ENCODE measurements at regions not wholly inside any gene's neighbourhood (a gene's known extent, or its start where the extent isn't known, plus 50 kb on each side); places are given as distances from the start of the nearest gene placed in this dataset.
"Not testable (repeated sequence)": the region's sequence is repeated elsewhere in the genome, so short reads cannot be mapped to it uniquely, and the experiment has no call there.

DNA sequence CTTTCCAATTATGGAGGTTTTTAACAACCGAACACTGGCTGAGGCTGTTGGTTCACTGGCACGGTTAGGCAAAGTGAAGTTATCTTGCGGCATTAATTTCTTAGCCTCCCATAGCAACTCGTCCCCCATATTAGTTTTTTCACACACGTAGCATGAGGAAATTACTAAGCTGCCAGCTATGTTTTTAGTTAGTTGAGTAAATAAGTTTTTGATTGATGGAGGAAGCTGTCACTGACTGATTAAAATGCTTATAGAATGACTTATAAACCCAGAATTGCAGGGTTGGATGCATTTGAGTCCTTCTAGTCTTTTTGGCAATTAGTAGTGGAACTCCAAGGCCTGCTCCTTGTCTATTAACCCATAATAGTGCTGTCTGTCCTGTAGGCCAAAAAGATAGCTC, 97.1 kb downstream of the ALG10 start:
- intact Hi-C loops (cut with micrococcal nuclease) = no loop called here
- no peak for DNase-seq (ENCODE audit: unreplicated experiment)
- Mint-ChIP-seq H3K4me1 (ENCODE audit: insufficient read depth, unreplicated experiment) (no peaks in the 10 kb centered on the region), H3K27ac (ENCODE audit: low read depth, unreplicated experiment) (no peak overlapping the region), H3K9me3 (ENCODE audit: unreplicated experiment) (no peaks in the 10 kb centered on the region), H3K27me3 (ENCODE audit: insufficient read depth, unreplicated experiment) (no peaks in the 10 kb centered on the region), H3K4me3 (ENCODE audit: unreplicated experiment) (no peak overlapping the region), H3K36me3 (ENCODE audit: insufficient read depth, unreplicated experiment) (no peaks in the 10 kb centered on the region)
- BruUV-seq (replicated peaks) = no TSS peak
- TF ChIP-seq, protein P1, sequence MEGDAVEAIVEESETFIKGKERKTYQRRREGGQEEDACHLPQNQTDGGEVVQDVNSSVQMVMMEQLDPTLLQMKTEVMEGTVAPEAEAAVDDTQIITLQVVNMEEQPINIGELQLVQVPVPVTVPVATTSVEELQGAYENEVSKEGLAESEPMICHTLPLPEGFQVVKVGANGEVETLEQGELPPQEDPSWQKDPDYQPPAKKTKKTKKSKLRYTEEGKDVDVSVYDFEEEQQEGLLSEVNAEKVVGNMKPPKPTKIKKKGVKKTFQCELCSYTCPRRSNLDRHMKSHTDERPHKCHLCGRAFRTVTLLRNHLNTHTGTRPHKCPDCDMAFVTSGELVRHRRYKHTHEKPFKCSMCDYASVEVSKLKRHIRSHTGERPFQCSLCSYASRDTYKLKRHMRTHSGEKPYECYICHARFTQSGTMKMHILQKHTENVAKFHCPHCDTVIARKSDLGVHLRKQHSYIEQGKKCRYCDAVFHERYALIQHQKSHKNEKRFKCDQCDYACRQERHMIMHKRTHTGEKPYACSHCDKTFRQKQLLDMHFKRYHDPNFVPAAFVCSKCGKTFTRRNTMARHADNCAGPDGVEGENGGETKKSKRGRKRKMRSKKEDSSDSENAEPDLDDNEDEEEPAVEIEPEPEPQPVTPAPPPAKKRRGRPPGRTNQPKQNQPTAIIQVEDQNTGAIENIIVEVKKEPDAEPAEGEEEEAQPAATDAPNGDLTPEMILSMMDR (IDR thresholded peaks at IDR 0.05; ENCODE audit: unreplicated experiment) = no peak
- ChIA-PET POLR2A (no interaction called here), CTCF (interaction anchor here (0.7 to 2.3 kb wide), 4 partner anchors 9 to 96 kb away, joined by 3 to 5 read pairs (median 4); no protein-coding TSS in a partner anchor)

DNA sequence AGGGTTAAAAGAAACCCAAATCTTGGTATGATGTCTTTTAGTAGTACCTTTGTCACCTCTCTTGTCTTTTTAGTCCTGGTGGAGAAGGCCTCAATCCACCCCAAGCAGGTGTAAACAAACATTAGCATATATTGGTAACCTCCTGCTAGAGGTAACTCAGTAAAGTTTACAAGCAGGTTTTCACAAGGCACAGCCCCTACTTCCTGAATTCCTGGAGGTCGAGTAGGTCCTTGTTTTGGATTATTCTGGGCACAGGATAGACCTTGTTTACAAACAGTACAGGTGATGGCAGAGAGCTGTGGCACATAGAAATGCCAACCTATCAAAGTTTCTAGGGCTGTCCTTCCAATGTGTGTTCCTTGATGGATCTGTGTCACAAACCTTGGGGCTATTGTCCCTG, 99.1 kb downstream of the ALG10 start:
- Mint-ChIP-seq H3K4me1 (ENCODE audit: insufficient read depth, unreplicated experiment) (peaks cover 3% of the 10 kb centered on the region), H3K27ac (ENCODE audit: low read depth, unreplicated experiment) (no peak overlapping the region), H3K27me3 (ENCODE audit: insufficient read depth, unreplicated experiment) (no peaks in the 10 kb centered on the region), H3K9me3 (ENCODE audit: unreplicated experiment) (peaks cover 2% of the 10 kb centered on the region), H3K4me3 (ENCODE audit: unreplicated experiment) (no peak overlapping the region), H3K36me3 (ENCODE audit: insufficient read depth, unreplicated experiment) (no peaks in the 10 kb centered on the region)
- POLR2A ChIA-PET = no interaction called here
- CTCF ChIA-PET = interaction anchor here (0.6 to 2.3 kb wide), 6 partner anchors 47 to 456 kb away, joined by 3 to 20 read pairs (median 4); no protein-coding TSS in a partner anchor
- TF ChIP-seq, protein P1 (IDR thresholded peaks at IDR 0.05; ENCODE audit: unreplicated experiment) = no peak
- BruUV-seq (replicated peaks) = no TSS peak
- DNase-seq (ENCODE audit: unreplicated experiment) = no peak
- intact Hi-C loops (cut with micrococcal nuclease) = no loop called here

DNA sequence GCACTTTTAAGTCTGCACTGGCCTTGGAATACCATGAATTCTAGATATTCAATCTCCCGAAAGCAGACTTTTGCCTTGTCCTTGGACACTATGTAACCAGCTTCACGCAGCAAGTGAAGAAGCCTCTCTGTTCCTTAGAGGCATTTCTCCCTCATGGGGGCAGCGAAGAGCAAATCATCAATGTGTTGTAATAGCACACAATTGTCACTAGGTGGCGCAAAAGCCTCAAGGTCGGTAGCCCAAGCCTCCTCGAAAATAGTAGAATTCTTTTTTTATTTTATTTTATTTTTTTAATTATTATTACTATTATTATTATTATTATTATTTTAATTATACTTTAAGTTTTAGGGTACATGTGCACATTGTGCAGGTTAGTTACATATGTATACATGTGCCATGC, 100.8 kb downstream of the ALG10 start:
- H3K27ac Mint-ChIP-seq (ENCODE audit: low read depth, unreplicated experiment); H3K36me3 Mint-ChIP-seq (ENCODE audit: insufficient read depth, unreplicated experiment); H3K27me3 Mint-ChIP-seq (ENCODE audit: insufficient read depth, unreplicated experiment); POLR2A ChIA-PET; BruUV-seq (replicated peaks); H3K4me3 Mint-ChIP-seq (ENCODE audit: unreplicated experiment); H3K4me1 Mint-ChIP-seq (ENCODE audit: insufficient read depth, unreplicated experiment): not testable (repeated sequence)
- peak; percentile 62 for DNase-seq (ENCODE audit: unreplicated experiment)
- peaks cover 13% of the 10 kb centered on the region for H3K9me3 Mint-ChIP-seq (ENCODE audit: unreplicated experiment)
- intact Hi-C loops (cut with micrococcal nuclease) = loop anchor here (1.0 kb wide), 2 partner anchors 95 to 502 kb away; no protein-coding TSS in a partner anchor
- TF ChIP-seq, protein P1 (IDR thresholded peaks at IDR 0.05; ENCODE audit: unreplicated experiment) = peak; percentile 94
- CTCF ChIA-PET = interaction anchor here (0.6 to 2.1 kb wide), 29 partner anchors 9 to 1176 kb away, joined by 3 to 20 read pairs (median 4); no protein-coding TSS in a partner anchor

DNA sequence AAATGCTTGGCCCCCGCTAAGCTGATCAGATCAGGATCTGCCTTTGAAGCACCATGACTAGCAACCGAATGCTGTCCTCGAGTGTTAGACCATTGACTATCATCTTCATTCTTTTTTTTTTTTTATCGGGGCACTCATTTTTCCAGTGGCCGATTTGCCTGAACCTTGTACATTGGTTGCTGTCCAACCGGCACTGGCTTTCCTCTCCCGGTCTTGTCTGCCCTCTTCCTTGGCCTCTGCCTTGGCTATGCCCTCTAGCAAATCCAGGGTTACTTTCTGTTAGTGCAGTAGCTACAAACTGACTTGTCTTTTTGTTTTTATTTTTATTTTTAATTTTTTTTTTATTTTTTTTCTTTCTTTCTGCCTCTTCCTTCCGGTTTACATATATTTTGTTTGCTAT, 102.3 kb downstream of the ALG10 start:
- BruUV-seq (replicated peaks) = no TSS peak
- intact Hi-C loops (cut with micrococcal nuclease) = no loop called here

More for the DNA sequence above, 102.3 kb downstream of the ALG10 start:
- no peaks in the 10 kb centered on the region for H3K27me3 Mint-ChIP-seq (ENCODE audit: insufficient read depth, unreplicated experiment)
- H3K36me3 Mint-ChIP-seq (ENCODE audit: insufficient read depth, unreplicated experiment) = no peaks in the 10 kb centered on the region
- ChIA-PET POLR2A (no interaction called here), CTCF (interaction anchor here (0.7 to 1.2 kb wide), 2 partner anchors 92 to 106 kb away, joined by 3 to 7 read pairs; no protein-coding TSS in a partner anchor)
- H3K4me1 Mint-ChIP-seq (ENCODE audit: insufficient read depth, unreplicated experiment) = peaks cover 7% of the 10 kb centered on the region
- no peak overlapping the region for H3K27ac Mint-ChIP-seq (ENCODE audit: low read depth, unreplicated experiment)
- no peak for DNase-seq (ENCODE audit: unreplicated experiment)
- H3K9me3 Mint-ChIP-seq (ENCODE audit: unreplicated experiment) = peaks cover 23% of the 10 kb centered on the region
- H3K4me3 Mint-ChIP-seq (ENCODE audit: unreplicated experiment) = no peak overlapping the region
- TF ChIP-seq, protein P1 (IDR thresholded peaks at IDR 0.05; ENCODE audit: unreplicated experiment) = no peak

Data from MCF 10A (cell line).